ENCODE measurements at regions not wholly inside any gene's neighbourhood (a gene's known extent, or its start where the extent isn't known, plus 50 kb on each side); places are given as distances from the start of the nearest gene placed in this dataset.

DNA sequence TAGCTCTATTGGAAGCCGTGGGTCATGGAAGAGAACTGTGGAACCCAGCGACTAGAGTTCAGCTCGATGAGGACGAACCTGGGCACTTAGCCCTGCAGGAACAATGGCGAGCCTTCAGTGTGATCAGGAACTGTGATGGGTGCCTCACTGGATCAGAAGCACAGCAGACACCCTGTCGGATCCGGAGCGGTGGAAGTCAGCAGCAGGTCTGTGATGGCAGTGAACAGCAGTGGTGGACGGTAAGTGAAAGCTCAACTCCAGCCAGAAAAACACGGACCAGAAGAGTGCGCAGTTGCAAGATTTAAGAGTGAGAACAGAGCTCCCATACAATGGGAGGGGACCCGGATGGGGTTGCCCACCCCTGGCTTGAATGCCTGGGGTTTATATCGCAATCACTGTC lies 282.2 kb downstream of the NSUN3 start (continued):
- TF ChIP-seq, protein P1, sequence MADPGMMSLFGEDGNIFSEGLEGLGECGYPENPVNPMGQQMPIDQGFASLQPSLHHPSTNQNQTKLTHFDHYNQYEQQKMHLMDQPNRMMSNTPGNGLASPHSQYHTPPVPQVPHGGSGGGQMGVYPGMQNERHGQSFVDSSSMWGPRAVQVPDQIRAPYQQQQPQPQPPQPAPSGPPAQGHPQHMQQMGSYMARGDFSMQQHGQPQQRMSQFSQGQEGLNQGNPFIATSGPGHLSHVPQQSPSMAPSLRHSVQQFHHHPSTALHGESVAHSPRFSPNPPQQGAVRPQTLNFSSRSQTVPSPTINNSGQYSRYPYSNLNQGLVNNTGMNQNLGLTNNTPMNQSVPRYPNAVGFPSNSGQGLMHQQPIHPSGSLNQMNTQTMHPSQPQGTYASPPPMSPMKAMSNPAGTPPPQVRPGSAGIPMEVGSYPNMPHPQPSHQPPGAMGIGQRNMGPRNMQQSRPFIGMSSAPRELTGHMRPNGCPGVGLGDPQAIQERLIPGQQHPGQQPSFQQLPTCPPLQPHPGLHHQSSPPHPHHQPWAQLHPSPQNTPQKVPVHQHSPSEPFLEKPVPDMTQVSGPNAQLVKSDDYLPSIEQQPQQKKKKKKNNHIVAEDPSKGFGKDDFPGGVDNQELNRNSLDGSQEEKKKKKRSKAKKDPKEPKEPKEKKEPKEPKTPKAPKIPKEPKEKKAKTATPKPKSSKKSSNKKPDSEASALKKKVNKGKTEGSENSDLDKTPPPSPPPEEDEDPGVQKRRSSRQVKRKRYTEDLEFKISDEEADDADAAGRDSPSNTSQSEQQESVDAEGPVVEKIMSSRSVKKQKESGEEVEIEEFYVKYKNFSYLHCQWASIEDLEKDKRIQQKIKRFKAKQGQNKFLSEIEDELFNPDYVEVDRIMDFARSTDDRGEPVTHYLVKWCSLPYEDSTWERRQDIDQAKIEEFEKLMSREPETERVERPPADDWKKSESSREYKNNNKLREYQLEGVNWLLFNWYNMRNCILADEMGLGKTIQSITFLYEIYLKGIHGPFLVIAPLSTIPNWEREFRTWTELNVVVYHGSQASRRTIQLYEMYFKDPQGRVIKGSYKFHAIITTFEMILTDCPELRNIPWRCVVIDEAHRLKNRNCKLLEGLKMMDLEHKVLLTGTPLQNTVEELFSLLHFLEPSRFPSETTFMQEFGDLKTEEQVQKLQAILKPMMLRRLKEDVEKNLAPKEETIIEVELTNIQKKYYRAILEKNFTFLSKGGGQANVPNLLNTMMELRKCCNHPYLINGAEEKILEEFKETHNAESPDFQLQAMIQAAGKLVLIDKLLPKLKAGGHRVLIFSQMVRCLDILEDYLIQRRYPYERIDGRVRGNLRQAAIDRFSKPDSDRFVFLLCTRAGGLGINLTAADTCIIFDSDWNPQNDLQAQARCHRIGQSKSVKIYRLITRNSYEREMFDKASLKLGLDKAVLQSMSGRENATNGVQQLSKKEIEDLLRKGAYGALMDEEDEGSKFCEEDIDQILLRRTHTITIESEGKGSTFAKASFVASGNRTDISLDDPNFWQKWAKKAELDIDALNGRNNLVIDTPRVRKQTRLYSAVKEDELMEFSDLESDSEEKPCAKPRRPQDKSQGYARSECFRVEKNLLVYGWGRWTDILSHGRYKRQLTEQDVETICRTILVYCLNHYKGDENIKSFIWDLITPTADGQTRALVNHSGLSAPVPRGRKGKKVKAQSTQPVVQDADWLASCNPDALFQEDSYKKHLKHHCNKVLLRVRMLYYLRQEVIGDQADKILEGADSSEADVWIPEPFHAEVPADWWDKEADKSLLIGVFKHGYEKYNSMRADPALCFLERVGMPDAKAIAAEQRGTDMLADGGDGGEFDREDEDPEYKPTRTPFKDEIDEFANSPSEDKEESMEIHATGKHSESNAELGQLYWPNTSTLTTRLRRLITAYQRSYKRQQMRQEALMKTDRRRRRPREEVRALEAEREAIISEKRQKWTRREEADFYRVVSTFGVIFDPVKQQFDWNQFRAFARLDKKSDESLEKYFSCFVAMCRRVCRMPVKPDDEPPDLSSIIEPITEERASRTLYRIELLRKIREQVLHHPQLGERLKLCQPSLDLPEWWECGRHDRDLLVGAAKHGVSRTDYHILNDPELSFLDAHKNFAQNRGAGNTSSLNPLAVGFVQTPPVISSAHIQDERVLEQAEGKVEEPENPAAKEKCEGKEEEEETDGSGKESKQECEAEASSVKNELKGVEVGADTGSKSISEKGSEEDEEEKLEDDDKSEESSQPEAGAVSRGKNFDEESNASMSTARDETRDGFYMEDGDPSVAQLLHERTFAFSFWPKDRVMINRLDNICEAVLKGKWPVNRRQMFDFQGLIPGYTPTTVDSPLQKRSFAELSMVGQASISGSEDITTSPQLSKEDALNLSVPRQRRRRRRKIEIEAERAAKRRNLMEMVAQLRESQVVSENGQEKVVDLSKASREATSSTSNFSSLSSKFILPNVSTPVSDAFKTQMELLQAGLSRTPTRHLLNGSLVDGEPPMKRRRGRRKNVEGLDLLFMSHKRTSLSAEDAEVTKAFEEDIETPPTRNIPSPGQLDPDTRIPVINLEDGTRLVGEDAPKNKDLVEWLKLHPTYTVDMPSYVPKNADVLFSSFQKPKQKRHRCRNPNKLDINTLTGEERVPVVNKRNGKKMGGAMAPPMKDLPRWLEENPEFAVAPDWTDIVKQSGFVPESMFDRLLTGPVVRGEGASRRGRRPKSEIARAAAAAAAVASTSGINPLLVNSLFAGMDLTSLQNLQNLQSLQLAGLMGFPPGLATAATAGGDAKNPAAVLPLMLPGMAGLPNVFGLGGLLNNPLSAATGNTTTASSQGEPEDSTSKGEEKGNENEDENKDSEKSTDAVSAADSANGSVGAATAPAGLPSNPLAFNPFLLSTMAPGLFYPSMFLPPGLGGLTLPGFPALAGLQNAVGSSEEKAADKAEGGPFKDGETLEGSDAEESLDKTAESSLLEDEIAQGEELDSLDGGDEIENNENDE (IDR thresholded peaks at IDR 0.05; ENCODE audit: insufficient replicate concordance, low read length) = no peak
- TF ChIP-seq POU5F1 (IDR thresholded peaks at IDR 0.05; ENCODE audit: low read depth, low read length) (no peak), SP2 (IDR thresholded peaks at IDR 0.05; ENCODE audit: low read length) (no peak), KDM4A (IDR thresholded peaks at IDR 0.05; ENCODE audit: low read depth, low read length, severe bottlenecking) (no peak), BRCA1 (IDR thresholded peaks at IDR 0.05; ENCODE audit: low read depth, low read length) (no peak), SIX5 (IDR thresholded peaks at IDR 0.05; ENCODE audit: low read depth, low read length) (no peak), JUND (IDR thresholded peaks at IDR 0.05; ENCODE audit: low read length) (no peak), YY1 (IDR thresholded peaks at IDR 0.05; ENCODE audit: low read depth, low read length) (no peak), MAFK (IDR thresholded peaks at IDR 0.05; ENCODE audit: low read depth, low read length) (no peak), RXRA (IDR thresholded peaks at IDR 0.05; ENCODE audit: insufficient read depth, low read depth, low read length) (no peak), CHD2 (IDR thresholded peaks at IDR 0.05; ENCODE audit: low read length) (no peak)

All from H1 (cell line).